Activated T-cell treated with anti-CD3 and anti-CD28 coated beads for 1 hour (primary cell): ENCODE measurements at regions not wholly inside any gene's neighbourhood (a gene's known extent, or its start where the extent isn't known, plus 50 kb on each side); places are given as distances from the start of the nearest gene placed in this dataset.
"Not testable (repeated sequence)": the region's sequence is repeated elsewhere in the genome, so short reads cannot be mapped to it uniquely, and the experiment has no call there.

Experiments used
- DNase-seq: peaks from one replicate; pipeline ENCODE4 v3.0.0-alpha.2; 2020; ENCODE audit warnings: low read depth

- DNase-seq: no peak
Observed at GRCh38 chr10:78596556-78596955, 472.2 kb upstream of the ZMIZ1 start.

GRCh38 chr10:78597796-78598555 lies 470.8 kb upstream of the ZMIZ1 start:
- DNase-seq: no peak

GRCh38 chr10:78599122-78599853 lies 469.5 kb upstream of the ZMIZ1 start:
- DNase-seq: no peak

GRCh38 chr10:78600121-78600665 lies 468.6 kb upstream of the ZMIZ1 start:
- DNase-seq: no peak

- no peak for DNase-seq
Observed at GRCh38 chr10:78600740-78601139, 468.0 kb upstream of the ZMIZ1 start.

GRCh38 chr10:78602201-78602932 lies 466.4 kb upstream of the ZMIZ1 start:
- DNase-seq: no peak

- DNase-seq: no peak
Observed at GRCh38 chr10:78604286-78604685, 464.5 kb upstream of the ZMIZ1 start.

- DNase-seq: no peak
Observed at GRCh38 chr10:78604721-78605120, 464.0 kb upstream of the ZMIZ1 start.

- DNase-seq: no peak
Observed at GRCh38 chr10:78605800-78606350, 462.9 kb upstream of the ZMIZ1 start.

GRCh38 chr10:78606766-78607165 lies 462.0 kb upstream of the ZMIZ1 start:
- DNase-seq: not testable (repeated sequence)

GRCh38 chr10:78609976-78610375 lies 458.8 kb upstream of the ZMIZ1 start:
- no peak for DNase-seq

GRCh38 chr10:78613132-78613531 lies 455.6 kb upstream of the ZMIZ1 start:
- DNase-seq: no peak

- no peak for DNase-seq
Observed at GRCh38 chr10:78614267-78614666, 454.5 kb upstream of the ZMIZ1 start.

GRCh38 chr10:78614744-78615143 lies 454.0 kb upstream of the ZMIZ1 start:
- no peak for DNase-seq

GRCh38 chr10:78616125-78616695 lies 452.6 kb upstream of the ZMIZ1 start:
- no peak for DNase-seq

GRCh38 chr10:78617115-78617514 lies 451.7 kb upstream of the ZMIZ1 start:
- no peak for DNase-seq

GRCh38 chr10:78617631-78618030 lies 451.1 kb upstream of the ZMIZ1 start:
- DNase-seq: no peak

GRCh38 chr10:78618050-78618449 lies 450.7 kb upstream of the ZMIZ1 start:
- DNase-seq: no peak

GRCh38 chr10:78619115-78619851 lies 449.5 kb upstream of the ZMIZ1 start:
- no peak for DNase-seq

- no peak for DNase-seq
Observed at GRCh38 chr10:78619896-78620295, 448.9 kb upstream of the ZMIZ1 start.
